Breast epithelium (tissue), 4 donors: ENCODE measurements at regions not wholly inside any gene's neighbourhood (a gene's known extent, or its start where the extent isn't known, plus 50 kb on each side); places are given as distances from the start of the nearest gene placed in this dataset.

Source experiments
- DNase-seq, 2 donors: peaks; one replicate each; pipeline ENCODE4 v3.0.0-alpha.2; 2019; ENCODE audit warnings: low spot score in 2 of 2
- H3K27ac ChIP-seq, 2 donors: fragments of 200-600 bp; sonication (generic) in 1 of 2; one replicate each; pipeline ENCODE4 v1.5.1; 2016 to 2019; ENCODE audit warnings: mild to moderate bottlenecking in 1 of 2
- H3K27me3 ChIP-seq, 2 donors: fragments of 200-600 bp; sonication (generic) in 1 of 2; one replicate each; pipeline versions ENCODE4 v1.5.1 to v1.6.0; 2017 to 2019; ENCODE audit warnings: control low read depth in 1 of 2, mild to moderate bottlenecking in 1 of 2
- H3K36me3 ChIP-seq: fragments of 200-600 bp; one replicate; pipeline ENCODE4 v1.5.1; 2019
- H3K4me1 ChIP-seq, 2 donors: fragments of 200-600 bp; sonication (generic); one replicate each; pipeline ENCODE4 v1.5.1; 2016 to 2019; ENCODE audit warnings: control low read depth in 1 of 2
- H3K4me3 ChIP-seq, 3 donors: fragments of 200-600 bp; sonication (generic); 1 replicate in 2 of 3; 2 replicates in 1 of 3; pipeline ENCODE4 v1.5.1; 2016 to 2019; ENCODE audit warnings: mild to moderate bottlenecking in 3 of 3, moderate library complexity in 2 of 3
- H3K9me3 ChIP-seq, 2 donors: fragments of 200-600 bp; sonication (generic) in 1 of 2; one replicate each; pipeline ENCODE4 v1.5.1; 2016 to 2019; ENCODE audit warnings: control low read depth in 1 of 2
- CTCF ChIP-seq, 3 donors: fragments of 450-650 bp; IDR thresholded peaks; one replicate each; pipeline ENCODE4 v1.5.1; 2016 to 2017; ENCODE audit warnings: antibody characterized with exemption in 3 of 3, mild to moderate bottlenecking in 3 of 3, moderate library complexity in 3 of 3
- POLR2A ChIP-seq: fragments of 450-650 bp; IDR thresholded peaks from one replicate; pipeline ENCODE4 v1.6.1; 2016; ENCODE audit warnings: antibody characterized with exemption, mild to moderate bottlenecking, moderate library complexity
- POLR2AphosphoS5 ChIP-seq, 3 donors: sonication (generic); formaldehyde crosslinking; IDR thresholded peaks; one replicate each; pipeline ENCODE4 v1.6.1; 2017; ENCODE audit warnings: antibody characterized with exemption in 3 of 3
- intact Hi-C: fragments of 100-400 bp; cut with DNase I; formaldehyde crosslinking; loops from one replicate; pipeline ENCODE4 v1.15.1; 2023; ENCODE audit warnings: low total_unique reads

GRCh38 chrX:142804085-142804484 is 221.6 kb upstream of the SPANXN4 start:
- Histone ChIP-seq H3K27ac (no peak overlapping the region), H3K9me3 (no peaks in the 10 kb centered on the region), H3K36me3 (no peaks in the 10 kb centered on the region), H3K4me3 (no peak overlapping the region), H3K4me1 (no peaks in the 10 kb centered on the region), H3K27me3 (no peaks in the 10 kb centered on the region)
- DNase-seq: no peak
- TF ChIP-seq POLR2AphosphoS5 (IDR thresholded peaks at IDR 0.05): no peak
- no peak for TF ChIP-seq CTCF (IDR thresholded peaks at IDR 0.05)
- intact Hi-C loops: loop anchor here (10.0 kb wide), 1 partner anchor 1271 kb away; no protein-coding TSS in a partner anchor

DNA sequence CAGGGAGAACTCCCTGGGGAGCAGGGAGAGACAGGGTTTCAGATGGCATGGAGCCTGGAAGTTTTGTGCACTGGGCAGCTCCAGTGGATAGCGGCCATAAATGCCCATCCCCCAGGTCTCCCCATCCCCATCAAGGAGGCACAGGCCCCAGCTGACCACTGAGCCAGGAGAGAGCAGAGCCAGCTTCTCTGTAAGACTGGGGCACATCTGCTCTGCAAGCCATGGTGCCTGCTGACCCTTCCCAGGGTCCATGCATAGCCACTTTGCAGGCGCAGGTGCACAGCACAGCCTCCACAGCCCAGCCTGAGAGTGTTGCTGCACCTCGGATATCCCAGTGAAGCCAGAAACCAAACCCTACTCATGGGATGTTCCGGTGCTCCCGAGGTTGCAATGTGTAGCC is 206.3 kb upstream of the SPANXN4 start:
- TF ChIP-seq CTCF (IDR thresholded peaks at IDR 0.05) (no peak), POLR2A (no peak), POLR2AphosphoS5 (IDR thresholded peaks at IDR 0.05) (no peak)
- H3K9me3 ChIP-seq: no peaks in the 10 kb centered on the region
- DNase-seq: no peak
- H3K36me3 ChIP-seq: no peaks in the 10 kb centered on the region
- no peaks in the 10 kb centered on the region for H3K4me1 ChIP-seq
- H3K4me3 ChIP-seq: no peak overlapping the region
- intact Hi-C loops: no loop called here
- no peak overlapping the region for H3K27ac ChIP-seq
- H3K27me3 ChIP-seq: peaks cover 0 to 3% of the 10 kb centered on the region in 2 donors

- Histone ChIP-seq H3K4me1 (no peaks in the 10 kb centered on the region), H3K4me3 (no peak overlapping the region), H3K27me3 (peaks cover 0 to 3% of the 10 kb centered on the region in 2 donors), H3K27ac (no peak overlapping the region), H3K9me3 (no peaks in the 10 kb centered on the region), H3K36me3 (no peaks in the 10 kb centered on the region)
- TF ChIP-seq CTCF (IDR thresholded peaks at IDR 0.05): no peak
- no peak for TF ChIP-seq POLR2AphosphoS5 (IDR thresholded peaks at IDR 0.05)
- TF ChIP-seq POLR2A: no peak
- no peak for DNase-seq
- intact Hi-C loops: no loop called here
Observed at GRCh38 chrX:142828129-142828528, 197.6 kb upstream of the SPANXN4 start.

DNA sequence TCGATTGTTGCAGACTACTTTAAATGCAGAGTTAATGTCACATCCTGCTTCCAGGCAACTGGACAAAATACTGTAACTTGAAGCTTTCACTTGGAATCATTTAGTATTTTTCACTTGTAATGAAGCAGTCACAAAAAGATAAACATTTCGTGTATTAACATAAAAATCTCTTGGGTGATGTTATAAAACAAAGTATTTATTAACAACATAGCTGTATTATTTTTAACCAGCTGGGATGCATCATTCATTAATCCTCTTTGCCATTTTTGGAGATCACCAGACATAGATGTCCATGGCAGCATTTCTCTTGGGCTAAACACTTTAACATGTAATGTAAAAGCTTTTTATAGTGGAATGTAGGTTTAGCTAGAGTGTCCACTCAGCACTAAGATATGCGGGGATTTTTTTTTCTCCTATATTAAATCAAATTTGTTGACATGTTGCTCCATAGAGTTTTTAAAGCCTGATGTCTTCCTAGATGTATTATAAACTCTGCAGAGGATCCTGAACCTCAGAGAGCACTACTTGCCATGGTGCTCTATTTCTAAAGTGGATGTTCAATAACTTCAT is 193.7 kb upstream of the SPANXN4 start:
- H3K4me1 ChIP-seq: no peaks in the 10 kb centered on the region
- peaks cover 0 to 7% of the 10 kb centered on the region in 2 donors for H3K27me3 ChIP-seq
- no peaks in the 10 kb centered on the region for H3K9me3 ChIP-seq
- no peak overlapping the region for H3K4me3 ChIP-seq
- no peak for DNase-seq
- no peaks in the 10 kb centered on the region for H3K36me3 ChIP-seq
- intact Hi-C loops: no loop called here
- TF ChIP-seq CTCF (IDR thresholded peaks at IDR 0.05): no peak
- TF ChIP-seq POLR2A: no peak
- no peak for TF ChIP-seq POLR2AphosphoS5 (IDR thresholded peaks at IDR 0.05)
- no peak overlapping the region for H3K27ac ChIP-seq

DNA sequence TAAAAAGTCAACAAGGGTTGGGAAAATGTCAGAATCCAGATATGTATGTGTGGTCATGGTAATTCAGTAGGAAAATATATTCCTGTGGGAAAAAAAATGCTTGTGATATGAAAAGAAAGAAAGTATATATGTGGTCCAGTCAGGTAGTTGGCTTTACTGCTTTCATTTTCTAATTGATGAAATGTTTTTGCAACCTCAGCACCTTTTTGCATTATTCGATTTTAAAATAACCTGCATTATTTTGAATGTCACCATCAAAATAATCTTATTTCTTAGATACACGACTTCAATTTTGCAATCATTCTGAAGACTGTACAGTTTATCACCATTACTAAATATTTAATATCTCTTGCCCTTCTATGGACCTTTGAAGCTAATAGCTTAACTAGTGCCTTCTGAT is 170.8 kb upstream of the SPANXN4 start:
- H3K4me1 ChIP-seq: no peaks in the 10 kb centered on the region
- H3K27me3 ChIP-seq: no peaks in the 10 kb centered on the region
- no peaks in the 10 kb centered on the region for H3K9me3 ChIP-seq
- H3K27ac ChIP-seq: no peak overlapping the region
- TF ChIP-seq POLR2AphosphoS5 (IDR thresholded peaks at IDR 0.05) (no peak), CTCF (IDR thresholded peaks at IDR 0.05) (no peak), POLR2A (no peak)
- H3K36me3 ChIP-seq: no peaks in the 10 kb centered on the region
- H3K4me3 ChIP-seq: no peak overlapping the region
- DNase-seq: no peak
- intact Hi-C loops: no loop called here
